Spleen (tissue), 11 donors: ENCODE measurements at regions not wholly inside any gene's neighbourhood (a gene's known extent, or its start where the extent isn't known, plus 50 kb on each side); places are given as distances from the start of the nearest gene placed in this dataset.

Experiments
- DNase-seq: peaks from one replicate; pipeline ENCODE4 v3.0.0-alpha.2; 2020
- H3K27ac ChIP-seq, 8 donors: fragments of 200-600 bp; sonication (generic) in 7 of 8; 1 replicate in 4 of 8; 2 replicates in 4 of 8; pipeline versions ENCODE4 v1.5.0 to v1.8.0; 2016 to 2021; ENCODE audit warnings: inconsistent platforms in 4 of 8, mild to moderate bottlenecking in 4 of 8, moderate library complexity in 1 of 8
- H3K27me3 ChIP-seq, 7 donors: fragments of 200-600 bp; sonication (generic) in 6 of 7; replicated peaks in 1 of 7; 1 replicate in 4 of 7; 2 replicates in 3 of 7; pipeline versions ENCODE4 v1.5.0 to v1.8.0; 2016 to 2021; ENCODE audit warnings: inconsistent platforms in 3 of 7, mild to moderate bottlenecking in 1 of 7
- H3K36me3 ChIP-seq, 6 donors: fragments of 200-600 bp; sonication (generic) in 5 of 6; 1 replicate in 4 of 6; 2 replicates in 2 of 6; pipeline versions ENCODE4 v1.5.0 to v1.8.0; 2016 to 2021; ENCODE audit warnings: inconsistent platforms in 2 of 6
- H3K4me1 ChIP-seq, 6 donors: fragments of 200-600 bp; sonication (generic) in 5 of 6; 1 replicate in 3 of 6; 2 replicates in 3 of 6; pipeline versions ENCODE4 v1.5.0 to v1.8.0; 2016 to 2021; ENCODE audit warnings: inconsistent platforms in 3 of 6
- H3K4me3 ChIP-seq, 8 donors: fragments of 200-600 bp; sonication (generic) in 7 of 8; 1 replicate in 4 of 8; 2 replicates in 4 of 8; pipeline versions ENCODE4 v1.5.0 to v1.8.0; 2016 to 2021; ENCODE audit warnings: inconsistent platforms in 4 of 8, mild to moderate bottlenecking in 4 of 8, moderate library complexity in 2 of 8
- H3K9me3 ChIP-seq, 8 donors: fragments of 200-600 bp; sonication (generic) in 7 of 8; 1 replicate in 4 of 8; 2 replicates in 4 of 8; pipeline versions ENCODE4 v1.5.0 to v1.8.0; 2016 to 2021; ENCODE audit warnings: inconsistent platforms in 4 of 8
- CTCF ChIP-seq, 11 experiments: fragments of 200-600 bp in 7 of 11; fragments of 450-650 bp in 4 of 11; sonication (generic) in 4 of 11; IDR thresholded peaks in 8 of 11; conservative IDR thresholded peaks in 3 of 11; 1 replicate in 7 of 11; 2 replicates in 4 of 11; pipeline versions ENCODE4 v1.4.0 to v1.8.0; 2016 to 2021; ENCODE audit warnings: antibody characterized with exemption in 11 of 11, inconsistent platforms in 4 of 11, mild to moderate bottlenecking in 1 of 11
- POLR2A ChIP-seq, 3 donors: fragments of 450-650 bp; IDR thresholded peaks; one replicate each; pipeline ENCODE4 v1.5.1; 2017; ENCODE audit warnings: antibody characterized with exemption in 3 of 3, mild to moderate bottlenecking in 1 of 3
- POLR2AphosphoS5 ChIP-seq, 3 donors: sonication (generic); formaldehyde crosslinking; IDR thresholded peaks; one replicate each; pipeline ENCODE4 v1.5.1; 2017; ENCODE audit warnings: antibody characterized with exemption in 3 of 3
- WGBS, 5 donors: extraction: QIAGEN DNeasy Blood & Tissue Kit in 3 of 5; methylation state at CpG; one replicate each; pipeline versions ENCODE4 v1.1.5 to v1.1.7; 2013 to 2018; 5-methylcytosine and 5-hydroxymethylcytosine counted together
- intact Hi-C: fragments of 100-400 bp; cut with DNase I; formaldehyde crosslinking; loops from one replicate; pipeline ENCODE4 v1.15.0; 2023; ENCODE audit warnings: low total_unique reads
- donor health status: healthy with polysubstance abuse.
- donor health status: DM: no; HTN: no; CAD: no; lungs with moderate emphysema.
- donor health status: DM: no; HTN: no; CAD: no.
- donor health status: Bipolar disorder and iron deficiency.
- donor health status: healthy.
- donor health status: DM: no; HTN: no; CAD: no.
- donor health status: DM: yes; HTN: yes; CAD: no.

GRCh38 chr7:42452356-42452755 lies 215.3 kb upstream of the GLI3 start:
- DNase-seq, result no peak
- intact Hi-C loops, result no loop called here
- Histone ChIP-seq H3K27me3 (no peaks in the 10 kb centered on the region), H3K4me3 (no peak overlapping the region), H3K4me1 (no peaks in the 10 kb centered on the region), H3K9me3 (peaks cover 0 to 5% (median 0%) of the 10 kb centered on the region in 8 donors), H3K36me3 (no peaks in the 10 kb centered on the region), H3K27ac (no peak overlapping the region)
- TF ChIP-seq CTCF (IDR thresholded peaks at IDR 0.05 in 8 of 11, conservative IDR thresholded peaks at IDR 0.05 in 3 of 11), result no peak
- TF ChIP-seq POLR2A (IDR thresholded peaks at IDR 0.05), result no peak
- no peak for TF ChIP-seq POLR2AphosphoS5 (IDR thresholded peaks at IDR 0.05)
- WGBS, 5 donors, result 21 to 39% (median 28%) methylated on average over 4 of the region's 4 CpGs

- no peak overlapping the region for H3K27ac ChIP-seq
- no peaks in the 10 kb centered on the region for H3K4me1 ChIP-seq
- no peak overlapping the region for H3K4me3 ChIP-seq
- no peaks in the 10 kb centered on the region for H3K36me3 ChIP-seq
- no peaks in the 10 kb centered on the region for H3K27me3 ChIP-seq
- WGBS, 5 donors, result 88 to 97% (median 93%) methylated on average over 5 of the region's 5 CpGs
- intact Hi-C loops, result no loop called here
- H3K9me3 ChIP-seq, result peaks cover 0 to 17% (median 0%) of the 10 kb centered on the region in 8 donors
- no peak for DNase-seq
- TF ChIP-seq CTCF (IDR thresholded peaks at IDR 0.05 in 8 of 11, conservative IDR thresholded peaks at IDR 0.05 in 3 of 11) (no peak), POLR2AphosphoS5 (IDR thresholded peaks at IDR 0.05) (no peak), POLR2A (IDR thresholded peaks at IDR 0.05) (no peak)
These were observed 212.4 kb upstream of the GLI3 start for GRCh38 chr7:42449431-42449830.

GRCh38 chr7:42448901-42449300 lies 211.9 kb upstream of the GLI3 start:
- DNase-seq, result no peak
- TF ChIP-seq POLR2A (IDR thresholded peaks at IDR 0.05) (no peak), CTCF (IDR thresholded peaks at IDR 0.05 in 8 of 11, conservative IDR thresholded peaks at IDR 0.05 in 3 of 11) (no peak), POLR2AphosphoS5 (IDR thresholded peaks at IDR 0.05) (no peak)

GRCh38 chr7:42445691-42446090 lies 208.7 kb upstream of the GLI3 start:
- no peak for DNase-seq
- no peak overlapping the region for H3K27ac ChIP-seq
- H3K9me3 ChIP-seq, result peaks cover 0 to 29% (median 9%) of the 10 kb centered on the region in 8 donors
- H3K4me1 ChIP-seq, result no peaks in the 10 kb centered on the region
- no peaks in the 10 kb centered on the region for H3K36me3 ChIP-seq
- no peaks in the 10 kb centered on the region for H3K27me3 ChIP-seq
- intact Hi-C loops, result no loop called here
- TF ChIP-seq CTCF (IDR thresholded peaks at IDR 0.05 in 8 of 11, conservative IDR thresholded peaks at IDR 0.05 in 3 of 11) (no peak), POLR2AphosphoS5 (IDR thresholded peaks at IDR 0.05) (no peak), POLR2A (IDR thresholded peaks at IDR 0.05) (no peak)
- no peak overlapping the region for H3K4me3 ChIP-seq

More at GRCh38 chr7:42448901-42449300, 211.9 kb upstream of the GLI3 start:
- 63 to 81% (median 68%) methylated on average over 1 of the region's 1 CpG for WGBS, 5 donors
- intact Hi-C loops, result no loop called here
- Histone ChIP-seq H3K27ac (no peak overlapping the region), H3K36me3 (no peaks in the 10 kb centered on the region), H3K27me3 (no peaks in the 10 kb centered on the region), H3K4me3 (no peak overlapping the region), H3K9me3 (peaks cover 0 to 17% (median 0%) of the 10 kb centered on the region in 8 donors), H3K4me1 (no peaks in the 10 kb centered on the region)
